OCI-LY7 (cell line): ENCODE measurements at regions not wholly inside any gene's neighbourhood (a gene's known extent, or its start where the extent isn't known, plus 50 kb on each side); places are given as distances from the start of the nearest gene placed in this dataset.

Experiments used
- BruUV-seq: library from RNA; stranded (reverse); fragments of 400-500 nt; replicated peaks from 2 replicates; lab custom pipeline; 2021; lab: Mats Ljungman, UMichigan
- CTCF ChIA-PET: fragments of 300-600 bp; sonication (Branson Sonifier 250); formaldehyde crosslinking; loops from one replicate; lab custom pipeline; 2022; ENCODE audit warnings: antibody characterized with exemption; ENCODE audit not compliant: unreplicated experiment; lab: Charles Lee
- POLR2A ChIA-PET: fragments of 300-600 bp; sonication (Branson Sonifier 250); formaldehyde crosslinking; loops from one replicate; lab custom pipeline; 2022; ENCODE audit warnings: antibody characterized with exemption; lab: Charles Lee
- DNase-seq: peaks from one replicate; pipeline ENCODE4 v3.0.0-alpha.2; 2015; ENCODE audit warnings: low spot score
- H2AFZ ChIP-seq: fragments of 200-600 bp; sonication (generic), shearing (Covaris generic); 2 replicates; pipeline ENCODE4 v1.6.1; 2014; ENCODE audit warnings: mild to moderate bottlenecking, antibody characterized with exemption, low read length, moderate library complexity
- H3K27ac ChIP-seq: fragments of 200-600 bp; sonication (generic); 2 replicates; pipeline ENCODE4 v1.5.1; 2014; ENCODE audit warnings: mixed run types, low read depth, mild to moderate bottlenecking, moderate library complexity, low read length, inconsistent platforms; ENCODE audit not compliant: poor library complexity, severe bottlenecking
- H3K36me3 ChIP-seq: fragments of 200-600 bp; sonication (generic); 2 replicates; pipeline ENCODE4 v1.6.1; 2014; ENCODE audit warnings: mild to moderate bottlenecking, antibody characterized with exemption, low read length, moderate library complexity, mixed read lengths; ENCODE audit not compliant: insufficient read depth
- H3K4me1 ChIP-seq: fragments of 200-600 bp; sonication (generic); 2 replicates; pipeline ENCODE4 v1.5.1; 2014; ENCODE audit warnings: mild to moderate bottlenecking, low read length; ENCODE audit not compliant: insufficient read depth, poor library complexity, severe bottlenecking
- H3K4me2 ChIP-seq: fragments of 200-600 bp; sonication (generic); 2 replicates; pipeline ENCODE4 v1.6.1; 2014; ENCODE audit warnings: mild to moderate bottlenecking, low read length
- H3K4me3 ChIP-seq: fragments of 200-600 bp; sonication (generic); 2 replicates; pipeline ENCODE4 v1.5.1; 2014; ENCODE audit warnings: mild to moderate bottlenecking, low read depth, low read length; ENCODE audit not compliant: poor library complexity, severe bottlenecking
- H3K79me2 ChIP-seq: fragments of 200-600 bp; sonication (generic); 2 replicates; pipeline ENCODE4 v1.6.1; 2016; ENCODE audit warnings: low read depth, mild to moderate bottlenecking, low read length, moderate library complexity, mixed read lengths; ENCODE audit not compliant: insufficient read depth
- H3K9me2 ChIP-seq: fragments of 200-600 bp; sonication (generic); 2 replicates; pipeline ENCODE4 v1.6.1; 2016; ENCODE audit warnings: mild to moderate bottlenecking, low read length, mixed read lengths; ENCODE audit not compliant: insufficient read depth
- H3K9me3 ChIP-seq: fragments of 200-600 bp; sonication (generic); 2 replicates; pipeline ENCODE4 v1.6.1; 2014; ENCODE audit warnings: mild to moderate bottlenecking, mixed run types, low read length, mixed read lengths
- H4K20me1 ChIP-seq: fragments of 200-600 bp; sonication (generic); 2 replicates; pipeline ENCODE4 v1.6.1; 2014; ENCODE audit warnings: mild to moderate bottlenecking, antibody characterized with exemption, low read length, moderate library complexity, mixed read lengths; ENCODE audit not compliant: insufficient read depth
- EZH2phosphoT487 ChIP-seq: fragments of 200-600 bp; sonication (generic); IDR thresholded peaks from 2 replicates; pipeline ENCODE4 v1.6.1; 2018; ENCODE audit warnings: low read depth, borderline replicate concordance, mild to moderate bottlenecking, mixed run types, antibody characterized with exemption, low read length, moderate library complexity, mixed read lengths
- intact Hi-C: fragments of 100-400 bp; cut with micrococcal nuclease; formaldehyde crosslinking; loops from one replicate; pipeline ENCODE4 v1.10.0; 2022; ENCODE audit not compliant: unreplicated experiment
- TF ChIP-seq, protein P1 (sequence below): fragments of 200-600 bp; sonication (generic); conservative IDR thresholded peaks from 2 replicates; pipeline ENCODE4 v1.5.1; 2014; ENCODE audit warnings: mild to moderate bottlenecking, antibody characterized with exemption, low read length, moderate library complexity, mixed read lengths

- H2AFZ ChIP-seq: no peak overlapping the region
- H3K4me3 ChIP-seq: no peak overlapping the region
- no peak for DNase-seq
- H4K20me1 ChIP-seq: no peaks in the 10 kb centered on the region
- BruUV-seq: no TSS peak
- no peak overlapping the region for H3K27ac ChIP-seq
- TF ChIP-seq, protein P1, sequence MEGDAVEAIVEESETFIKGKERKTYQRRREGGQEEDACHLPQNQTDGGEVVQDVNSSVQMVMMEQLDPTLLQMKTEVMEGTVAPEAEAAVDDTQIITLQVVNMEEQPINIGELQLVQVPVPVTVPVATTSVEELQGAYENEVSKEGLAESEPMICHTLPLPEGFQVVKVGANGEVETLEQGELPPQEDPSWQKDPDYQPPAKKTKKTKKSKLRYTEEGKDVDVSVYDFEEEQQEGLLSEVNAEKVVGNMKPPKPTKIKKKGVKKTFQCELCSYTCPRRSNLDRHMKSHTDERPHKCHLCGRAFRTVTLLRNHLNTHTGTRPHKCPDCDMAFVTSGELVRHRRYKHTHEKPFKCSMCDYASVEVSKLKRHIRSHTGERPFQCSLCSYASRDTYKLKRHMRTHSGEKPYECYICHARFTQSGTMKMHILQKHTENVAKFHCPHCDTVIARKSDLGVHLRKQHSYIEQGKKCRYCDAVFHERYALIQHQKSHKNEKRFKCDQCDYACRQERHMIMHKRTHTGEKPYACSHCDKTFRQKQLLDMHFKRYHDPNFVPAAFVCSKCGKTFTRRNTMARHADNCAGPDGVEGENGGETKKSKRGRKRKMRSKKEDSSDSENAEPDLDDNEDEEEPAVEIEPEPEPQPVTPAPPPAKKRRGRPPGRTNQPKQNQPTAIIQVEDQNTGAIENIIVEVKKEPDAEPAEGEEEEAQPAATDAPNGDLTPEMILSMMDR: no peak
- TF ChIP-seq EZH2phosphoT487: no peak
- H3K4me1 ChIP-seq: no peaks in the 10 kb centered on the region
- H3K9me2 ChIP-seq: no peaks in the 10 kb centered on the region
- no peaks in the 10 kb centered on the region for H3K79me2 ChIP-seq
- H3K9me3 ChIP-seq: no peaks in the 10 kb centered on the region
- intact Hi-C loops: no loop called here
- ChIA-PET CTCF (no interaction called here), POLR2A (no interaction called here)
- H3K4me2 ChIP-seq: no peak overlapping the region
- H3K36me3 ChIP-seq: no peaks in the 10 kb centered on the region
These were observed 377.3 kb upstream of the SULF2 start for GRCh38 chr20:48162621-48163020.

- H2AFZ ChIP-seq: no peak overlapping the region
- ChIA-PET POLR2A (no interaction called here), CTCF (no interaction called here)
- H4K20me1 ChIP-seq: no peaks in the 10 kb centered on the region
- H3K36me3 ChIP-seq: no peaks in the 10 kb centered on the region
- H3K4me1 ChIP-seq: no peaks in the 10 kb centered on the region
- intact Hi-C loops: no loop called here
- no peak overlapping the region for H3K4me3 ChIP-seq
- no peak for TF ChIP-seq EZH2phosphoT487
- TF ChIP-seq, protein P1: no peak
- H3K9me3 ChIP-seq: no peaks in the 10 kb centered on the region; the same call in 1 of the 2 replicates
- H3K79me2 ChIP-seq: no peaks in the 10 kb centered on the region
- no peak overlapping the region for H3K27ac ChIP-seq
- DNase-seq: no peak
- H3K9me2 ChIP-seq: no peaks in the 10 kb centered on the region
- H3K4me2 ChIP-seq: no peak overlapping the region
- no TSS peak for BruUV-seq
These were observed 374.1 kb upstream of the SULF2 start for GRCh38 chr20:48159145-48160008.

GRCh38 chr20:48158014-48158413, 372.7 kb upstream of the SULF2 start:
- POLR2A ChIA-PET: no interaction called here
- no peaks in the 10 kb centered on the region for H3K36me3 ChIP-seq
- H3K9me3 ChIP-seq: no peaks in the 10 kb centered on the region; the same call in 1 of the 2 replicates
- no peak overlapping the region for H3K4me3 ChIP-seq
- no TSS peak for BruUV-seq
- no peak overlapping the region for H2AFZ ChIP-seq
- no peaks in the 10 kb centered on the region for H3K79me2 ChIP-seq
- H4K20me1 ChIP-seq: no peaks in the 10 kb centered on the region
- CTCF ChIA-PET: interaction anchor here (0.6 kb wide), 1 partner anchor 9 kb away, joined by 3 read pairs; no protein-coding TSS in a partner anchor
- no peak overlapping the region for H3K4me2 ChIP-seq
- no peaks in the 10 kb centered on the region for H3K9me2 ChIP-seq
- H3K4me1 ChIP-seq: no peaks in the 10 kb centered on the region
- intact Hi-C loops: no loop called here
- no peak for DNase-seq
- H3K27ac ChIP-seq: no peak overlapping the region
- no peak for TF ChIP-seq EZH2phosphoT487
